ENCODE measurements at regions not wholly inside any gene's neighbourhood (a gene's known extent, or its start where the extent isn't known, plus 50 kb on each side); places are given as distances from the start of the nearest gene placed in this dataset.
"Not testable (repeated sequence)": the region's sequence is repeated elsewhere in the genome, so short reads cannot be mapped to it uniquely, and the experiment has no call there.

- H4K5ac ChIP-seq (ENCODE audit: low read depth, low read length); CTCF ChIA-PET; H3K4me3 ChIP-seq (ENCODE audit: insufficient read depth, low read depth, low read length); ATAC-seq (ENCODE audit: low read depth); H3K79me1 ChIP-seq (ENCODE audit: low read depth in 1 of 2, low read length in 2 of 2); POLR2A ChIA-PET (ENCODE audit: unreplicated experiment); H3K9ac ChIP-seq (ENCODE audit: low read depth, low read length); H3K14ac ChIP-seq (replicated peaks; ENCODE audit: low read depth, low read length); H4K91ac ChIP-seq (ENCODE audit: insufficient read depth, low read depth, low read length); H3K56ac ChIP-seq (ENCODE audit: extremely low read depth, insufficient read depth, low read length); H3K9me3 ChIP-seq (ENCODE audit: control insufficient read depth, insufficient read depth, low read length); BruUV-seq (replicated peaks); H3K9me1 ChIP-seq (ENCODE audit: insufficient read depth, low read length); DNase-seq; H3K4me2 ChIP-seq (ENCODE audit: low read depth, low read length); H2BK15ac ChIP-seq (ENCODE audit: low read depth, low read length); H3K23ac ChIP-seq (ENCODE audit: low read depth, low read length); H3K4ac ChIP-seq (ENCODE audit: low read depth, low read length); H2AK9ac ChIP-seq (replicated peaks; ENCODE audit: low read depth, low read length, poor library complexity); H4K20me1 ChIP-seq (ENCODE audit: insufficient read depth, low read length); H2AK5ac ChIP-seq (ENCODE audit: low read depth, low read length); H3K4me1 ChIP-seq (ENCODE audit: control insufficient read depth, insufficient read depth, low read length); H3K18ac ChIP-seq (ENCODE audit: low read depth, low read length); intact Hi-C loops (cut with micrococcal nuclease); H3K27ac ChIP-seq (ENCODE audit: insufficient read depth, low read length); H2BK20ac ChIP-seq (ENCODE audit: low read depth, low read length); H2BK120ac ChIP-seq (ENCODE audit: low read depth, low read length); H3K27me3 ChIP-seq (ENCODE audit: control insufficient read depth, insufficient read depth, low read length); H2BK5ac ChIP-seq (ENCODE audit: low read depth, low read length, poor library complexity, severe bottlenecking); H4K8ac ChIP-seq (ENCODE audit: low read depth in 2 of 2, low read length in 2 of 2); H2AFZ ChIP-seq (replicated peaks; ENCODE audit: low read length, poor library complexity); H3K36me3 ChIP-seq (ENCODE audit: control insufficient read depth, insufficient read depth, low read length); dilution Hi-C loops (cut with HindIII; ENCODE audit: low sequenced_read_pairs, unreplicated experiment); in situ Hi-C loops (cut with MboI; ENCODE audit: low sequenced_read_pairs): not testable (repeated sequence)
- WGBS, 2 experiments (ENCODE audit: extremely low coverage in 2 of 2, insufficient read length in 1 of 2) = 80% methylated on average over 1 of the region's 1 CpG; no CpG with 5 or more reads in 1 of the 2 experiments
Observed at GRCh38 chr7:54949514-54949913, 69.3 kb upstream of the EGFR start.

Data from IMR-90 (cell line).